ACHN (cell line): ENCODE measurements at regions not wholly inside any gene's neighbourhood (a gene's known extent, or its start where the extent isn't known, plus 50 kb on each side); places are given as distances from the start of the nearest gene placed in this dataset.
A peak's percentile ranks its signal among the peaks of the same experiment; 100 is the strongest.
"Not testable (repeated sequence)": the region's sequence is repeated elsewhere in the genome, so short reads cannot be mapped to it uniquely, and the experiment has no call there.

Experiments used
- DNase-seq: peaks from one replicate; pipeline ENCODE4 v3.0.0-alpha.2; 2015
- in situ Hi-C: cut with HindIII; loops from 2 replicates; pipeline ENCODE4 v1.10.0; 2017; ENCODE audit warnings: low sequenced_read_pairs, low pct_ligation_motif_present, low pct_unique_long_range_greater_than_20kb

- in situ Hi-C loops, result not testable (repeated sequence)
Observed at GRCh38 chr16:29578898-29579297, 72.7 kb upstream of the NPIPB12 start.

GRCh38 chr16:29581764-29582163 lies 75.6 kb upstream of the NPIPB12 start:
- DNase-seq, in situ Hi-C loops: not testable (repeated sequence)

More at GRCh38 chr16:29578898-29579297, 72.7 kb upstream of the NPIPB12 start:
- not testable (repeated sequence) for DNase-seq

DNA sequence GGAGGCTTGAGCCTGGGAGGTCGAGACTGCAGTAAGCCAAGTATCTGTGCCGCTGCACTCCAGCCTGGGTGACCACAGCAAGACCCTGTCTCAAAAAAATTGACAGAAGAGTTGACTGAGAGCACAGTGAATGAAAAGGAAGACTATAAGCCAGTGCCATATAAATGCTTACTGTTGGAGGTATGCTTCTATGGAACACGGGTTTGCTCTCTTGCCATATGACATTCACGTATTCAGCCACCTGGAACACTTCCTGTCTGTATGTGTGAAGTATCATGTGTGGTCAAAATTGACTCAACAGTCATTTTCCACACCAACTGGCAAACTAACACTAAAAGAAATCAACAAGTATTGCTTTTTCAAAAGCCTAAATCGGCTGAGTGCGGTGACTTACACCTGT lies 71.1 kb upstream of the SPN start:
- in situ Hi-C loops, DNase-seq: not testable (repeated sequence)

GRCh38 chr16:29594269-29594925 lies 68.7 kb upstream of the SPN start:
- in situ Hi-C loops, result not testable (repeated sequence)
- peak; percentile 34 for DNase-seq

DNA sequence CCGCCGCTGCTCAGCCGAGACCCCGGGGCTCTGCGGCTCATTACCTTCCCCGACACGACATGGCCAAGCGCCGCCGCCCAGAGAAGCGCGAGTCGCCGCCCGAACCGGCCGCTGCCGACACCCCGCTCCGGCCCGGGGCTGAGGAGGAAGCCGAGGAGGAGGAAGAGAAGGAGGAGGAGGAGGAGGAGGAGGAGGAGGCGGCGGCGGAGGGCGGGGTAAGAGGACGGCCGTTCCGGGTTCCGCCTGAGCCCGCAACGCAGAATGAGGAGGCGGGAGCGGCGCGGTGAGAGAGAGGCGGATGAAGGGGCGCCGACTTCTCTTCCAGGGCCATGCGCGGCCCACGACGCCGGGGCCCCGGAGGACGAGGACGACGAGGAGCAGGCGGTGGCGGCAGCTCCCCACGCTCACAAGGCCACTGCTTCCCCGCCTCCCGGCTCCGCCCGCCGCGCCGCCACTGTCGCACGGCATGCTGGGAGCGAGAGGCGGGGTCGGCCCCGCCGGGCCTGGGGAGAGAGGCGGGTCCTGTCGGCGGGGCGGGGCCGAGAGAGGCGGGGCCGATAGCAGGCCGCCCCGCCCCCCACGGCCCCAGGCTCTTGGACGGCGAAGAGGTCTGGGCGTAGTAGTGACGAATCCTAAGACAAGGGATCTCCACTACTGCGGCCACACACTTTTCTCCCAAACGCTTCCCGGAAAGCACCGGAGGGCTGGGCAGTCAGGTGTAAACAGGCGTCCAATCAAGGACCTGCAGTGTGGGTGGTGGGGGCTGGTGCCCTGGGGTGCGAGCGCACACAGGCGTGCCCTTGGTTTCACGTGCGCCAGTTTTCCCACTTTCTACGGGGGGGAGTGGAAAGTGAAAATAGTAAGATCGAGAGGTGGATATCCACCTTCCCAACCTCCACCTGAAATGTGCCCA lies 67.9 kb upstream of the SPN start:
- in situ Hi-C loops, result not testable (repeated sequence)

DNA sequence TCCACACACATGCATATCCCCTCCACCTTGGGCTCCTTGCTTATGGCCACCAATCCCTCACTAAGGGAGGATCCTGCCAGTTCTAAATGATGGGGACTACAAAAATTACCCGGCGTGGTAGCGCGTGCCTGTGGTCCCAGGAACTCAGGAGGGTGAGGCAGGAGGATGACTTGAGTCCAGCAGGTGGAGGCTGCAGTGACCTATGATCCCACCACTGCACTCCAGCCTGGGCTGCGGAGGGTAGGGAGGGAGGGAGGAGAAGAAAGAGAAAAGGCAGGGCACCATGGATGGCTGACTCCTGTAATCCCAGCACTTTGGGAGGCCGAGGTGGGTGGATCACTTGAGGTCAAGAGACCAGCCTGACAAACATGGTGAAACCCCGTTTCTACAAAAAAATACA lies 66.0 kb upstream of the SPN start:
- in situ Hi-C loops, DNase-seq: not testable (repeated sequence)

More for the DNA sequence above, 67.9 kb upstream of the SPN start:
- DNase-seq, result peak; percentile 94

DNA sequence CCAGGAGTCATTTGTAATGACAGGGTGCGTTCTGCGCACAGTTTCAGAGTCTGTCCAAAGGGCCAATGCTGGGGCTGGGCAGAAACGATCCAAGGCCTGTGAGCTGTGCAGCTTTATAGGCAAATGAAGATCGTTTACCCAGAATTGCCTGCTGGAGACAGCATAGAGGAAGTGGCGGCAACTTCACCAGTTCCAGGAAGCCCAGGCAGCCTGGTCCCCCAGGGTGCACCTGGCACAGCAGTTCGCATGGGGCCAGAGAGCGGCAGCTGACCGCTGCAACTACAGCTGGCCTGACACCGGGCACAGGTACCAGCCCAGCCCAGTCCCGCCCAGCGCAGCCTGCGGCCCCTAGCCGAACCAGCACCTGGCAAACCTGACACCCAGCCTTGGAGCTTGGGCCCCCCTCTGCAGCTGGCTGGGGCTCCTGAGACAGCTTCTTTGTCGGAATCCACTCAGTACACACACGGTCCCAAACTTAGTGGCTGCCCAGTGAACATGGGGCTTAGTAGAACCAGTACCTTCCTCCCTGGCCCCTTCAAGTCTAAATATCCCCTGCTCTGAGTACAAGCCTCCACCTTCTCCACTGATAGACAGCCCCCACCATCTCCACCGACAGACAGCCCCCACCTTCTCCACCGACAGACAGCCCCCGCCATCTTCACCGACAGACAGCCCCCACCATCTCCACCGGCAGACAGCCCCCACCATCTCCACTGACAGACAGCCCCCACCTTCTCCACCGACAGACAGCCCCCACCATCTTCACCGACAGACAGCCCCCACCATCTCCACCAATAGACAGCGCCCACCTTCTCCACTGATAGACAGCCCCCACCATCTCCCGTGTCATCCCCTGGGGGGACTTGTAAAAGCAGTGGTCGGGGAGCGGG lies 62.7 kb upstream of the SPN start:
- DNase-seq, in situ Hi-C loops: not testable (repeated sequence)

DNA sequence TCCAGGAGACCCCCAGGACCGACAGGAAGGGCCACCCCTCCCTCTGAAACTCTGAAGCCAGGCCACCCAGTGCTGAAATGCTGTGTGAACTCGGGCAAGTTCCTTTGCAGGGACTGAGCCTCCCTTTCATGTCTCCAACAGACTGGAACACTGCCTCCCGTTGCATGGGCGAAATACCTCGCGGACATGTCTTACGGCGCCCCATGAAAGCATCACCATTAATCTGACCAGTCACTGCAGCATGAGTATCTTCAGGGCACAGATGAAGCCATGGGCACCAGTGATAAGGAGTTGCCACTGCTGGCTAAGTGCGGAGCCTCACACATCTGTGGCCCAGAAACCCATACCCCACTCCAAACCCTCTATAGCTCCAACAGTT lies 60.8 kb upstream of the SPN start:
- in situ Hi-C loops, DNase-seq: not testable (repeated sequence)

DNA sequence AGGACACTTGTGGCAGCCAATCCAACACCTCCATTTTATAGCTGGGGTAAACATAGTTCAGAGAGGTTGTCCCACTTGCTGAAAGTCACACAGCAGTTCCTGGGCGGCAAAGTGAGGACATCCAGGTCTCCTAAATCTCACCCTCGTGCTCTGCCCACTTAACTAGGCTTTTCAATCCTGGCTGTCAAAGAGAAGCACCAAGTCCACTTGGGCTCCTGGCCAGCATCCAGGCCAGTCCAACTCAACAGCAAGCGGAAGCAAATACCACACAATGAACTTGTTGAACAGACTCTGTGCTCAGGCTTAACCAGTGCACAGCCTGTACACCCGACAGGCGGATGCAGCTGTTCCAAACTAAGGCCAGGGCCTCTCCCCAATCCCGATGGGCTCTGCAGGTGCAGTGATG lies 60.4 kb upstream of the SPN start:
- in situ Hi-C loops, DNase-seq: not testable (repeated sequence)

GRCh38 chr16:29604631-29605549 lies 58.2 kb upstream of the SPN start:
- in situ Hi-C loops, result not testable (repeated sequence)
- DNase-seq, result peak; percentile 92

GRCh38 chr16:29605593-29606205 lies 57.3 kb upstream of the SPN start:
- DNase-seq, in situ Hi-C loops: not testable (repeated sequence)

GRCh38 chr16:29606669-29607427 lies 56.2 kb upstream of the SPN start:
- in situ Hi-C loops, DNase-seq: not testable (repeated sequence)

DNA sequence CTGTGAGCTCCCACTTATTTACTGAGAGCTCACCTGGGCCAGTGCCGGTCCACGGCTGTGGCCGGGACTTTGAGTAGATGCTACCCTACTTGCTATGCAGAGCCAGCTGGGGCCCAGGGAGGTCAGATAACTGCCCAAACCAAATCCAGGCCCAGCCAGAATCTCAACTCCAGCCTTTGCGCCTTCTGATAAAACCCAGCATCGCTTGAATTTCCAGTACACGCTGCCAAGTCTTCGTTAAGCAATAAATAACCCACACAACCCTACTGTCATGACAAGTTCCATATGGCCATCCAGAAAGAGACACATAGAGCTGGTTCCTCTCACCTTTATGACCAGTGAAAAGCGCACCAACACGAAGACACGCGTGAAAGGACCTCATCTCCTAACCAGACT lies 55.6 kb upstream of the SPN start:
- in situ Hi-C loops, DNase-seq: not testable (repeated sequence)

GRCh38 chr16:29612381-29613306 lies 50.4 kb upstream of the SPN start:
- peak; percentile 19 for DNase-seq
- in situ Hi-C loops, result not testable (repeated sequence)
